ENCODE measurements at regions not wholly inside any gene's neighbourhood (a gene's known extent, or its start where the extent isn't known, plus 50 kb on each side); places are given as distances from the start of the nearest gene placed in this dataset.

- Histone ChIP-seq H3K27ac (ENCODE audit: insufficient read depth, low read depth, low read length) (no peak overlapping the region), H3K9me1 (replicated peaks; ENCODE audit: control insufficient read depth, extremely low read depth, insufficient read depth, low read length) (no peaks in the 10 kb centered on the region), H3K36me3 (ENCODE audit: control insufficient read depth in 2 of 2, extremely low read depth in 1 of 2, insufficient read depth in 2 of 2, low read length in 2 of 2) (no peaks in the 10 kb centered on the region), H3K4me3 (replicated peaks in 1 of 3; ENCODE audit: insufficient read depth in 1 of 3, low read depth in 1 of 3, low read length in 3 of 3) (no peak overlapping the region), H3K27me3 (ENCODE audit: control insufficient read depth in 2 of 2, insufficient read depth in 2 of 2, low read length in 2 of 2) (no peaks in the 10 kb centered on the region), H4K20me1 (replicated peaks; ENCODE audit: control insufficient read depth, extremely low read depth, insufficient read depth, low read length) (no peaks in the 10 kb centered on the region), H3K79me2 (ENCODE audit: control insufficient read depth, insufficient read depth, low read length) (no peaks in the 10 kb centered on the region), H3K4me2 (ENCODE audit: insufficient read depth, low read length) (no peak overlapping the region), H2AFZ (ENCODE audit: low read depth, low read length) (no peak overlapping the region), H3K9ac (replicated peaks; ENCODE audit: extremely low read depth, insufficient read depth, low read length) (no peak overlapping the region), H3K4me1 (ENCODE audit: control insufficient read depth, extremely low read depth, insufficient read depth, low read length) (no peaks in the 10 kb centered on the region), H3K9me3 (replicated peaks; ENCODE audit: control insufficient read depth, insufficient read depth, low read length) (no peaks in the 10 kb centered on the region)
- FAIRE-seq (no peak), DNase-seq (ENCODE audit: low read depth, low spot score) (no peak)
- POLR2A ChIA-PET: no interaction called here
- intact Hi-C loops (cut with micrococcal nuclease) (no loop called here), dilution Hi-C loops (cut with MboI; ENCODE audit: extremely low pct_ligation_motif_present, low sequenced_read_pairs) (no loop called here)
- CTCF ChIA-PET: interaction anchor here (1.7 kb wide), 2 partner anchors 13 to 33 kb away, joined by 8 to 9 read pairs; no protein-coding TSS in a partner anchor
- no TSS peak for BruUV-seq (replicated peaks)
- TF ChIP-seq POLR2AphosphoS5 (IDR thresholded peaks at IDR 0.05; ENCODE audit: insufficient read depth, low read depth, low read length) (no peak), EZH2 (IDR thresholded peaks at IDR 0.05; ENCODE audit: borderline replicate concordance, low read depth, low read length, severe bottlenecking) (no peak), JUN (IDR thresholded peaks at IDR 0.05; ENCODE audit: borderline replicate concordance, insufficient read depth, insufficient read length, low read depth) (no peak), FOS (IDR thresholded peaks at IDR 0.05; ENCODE audit: borderline replicate concordance, insufficient read depth, low read length) (no peak), GATA2 (IDR thresholded peaks at IDR 0.05; ENCODE audit: insufficient read depth, insufficient read length, low read depth, low read length) (no peak), MAX (IDR thresholded peaks at IDR 0.05; ENCODE audit: insufficient read depth, insufficient read length) (no peak), CTCF (IDR thresholded peaks at IDR 0.05; ENCODE audit: extremely low read depth in 1 of 2, insufficient read depth in 1 of 2, low read depth in 1 of 2, low read length in 2 of 2) (no peak), MYC (IDR thresholded peaks at IDR 0.05; ENCODE audit: low read depth, low read length) (no peak), POLR2A (IDR thresholded peaks at IDR 0.05; ENCODE audit: low read depth, low read length) (no peak)
Measured at GRCh38 chr2:151085181-151085611, 176.5 kb downstream of the RBM43 start.

Data from endothelial cell of umbilical vein (primary cell).